K562 (cell line): ENCODE measurements at regions not wholly inside any gene's neighbourhood (a gene's known extent, or its start where the extent isn't known, plus 50 kb on each side); places are given as distances from the start of the nearest gene placed in this dataset.

ENCODE experiments used
- ATAC-seq: fragments of 200-7000 bp; cut with Tn5 transposase; 3 replicates; pipeline ENCODE4 v1.9.1; 2020; ENCODE audit warnings: moderate library complexity
- BruUV-seq: library from RNA; stranded (reverse); fragments of 400-500 nt; replicated peaks from 2 replicates; lab custom pipeline; 2021; lab: Mats Ljungman, UMichigan
- CTCF ChIA-PET: fragments of 300-600 bp; formaldehyde crosslinking; extraction: SDS; loops from one replicate; lab custom pipeline; 2021; ENCODE audit warnings: low intra/inter-chr PET ratio; lab: Yijun Ruan, JAX
- POLR2A ChIA-PET: fragments of 300-600, 350-650 bp; sonication (Branson Sonifier 250); formaldehyde crosslinking; extraction: SDS; loops from one replicate; lab custom pipeline; 2021; ENCODE audit warnings: antibody characterized with exemption, inconsistent platforms; lab: Yijun Ruan, JAX
- DNase-seq, 4 experiments: peaks; one replicate each; pipeline versions ENCODE4 v3.0.0 to v3.0.0-alpha.2; 2011 to 2018; ENCODE audit warnings: low spot score in 3 of 4, mixed read lengths in 3 of 4; ENCODE audit errors: extremely low read depth in 1 of 4
- FAIRE-seq: peaks from 2 replicates; lab custom pipeline; 2011; peaks lifted over from hg19 to GRCh38; lab: Jason Lieb, UNC
- H2AFZ ChIP-seq: 2 replicates; pipeline ENCODE4 v1.6.0; 2011; ENCODE audit warnings: low read depth, low read length, control low read depth, inconsistent platforms
- H3K27ac ChIP-seq: fragments of 200-600 bp; 3 replicates; pipeline ENCODE4 v1.8.0; 2011; ENCODE audit warnings: low read depth, mild to moderate bottlenecking, control low read depth, inconsistent platforms, low read length, moderate library complexity, mixed read lengths; ENCODE audit errors: extremely low read depth
- H3K27me3 ChIP-seq, 2 experiments: fragments of 300-600 bp in 1 of 2; 2 replicates in 1 of 2; 3 replicates in 1 of 2; pipeline versions ENCODE4 v1.6.0 to v1.8.0; 2011; ENCODE audit warnings: inconsistent platforms in 2 of 2, low read length in 2 of 2, mild to moderate bottlenecking in 1 of 2, mixed read lengths in 1 of 2, moderate library complexity in 1 of 2; ENCODE audit not compliant: control insufficient read depth in 2 of 2, insufficient read depth in 2 of 2
- H3K36me3 ChIP-seq: fragments of 300-600 bp; 3 replicates; pipeline ENCODE4 v1.8.0; 2011; ENCODE audit warnings: mild to moderate bottlenecking, low read length, inconsistent platforms; ENCODE audit not compliant: control insufficient read depth, insufficient read depth
- H3K4me1 ChIP-seq, 2 experiments: fragments of 200-600 bp in 1 of 2; replicated peaks in 1 of 2; 2 replicates in 1 of 2; 3 replicates in 1 of 2; pipeline versions ENCODE4 v1.5.1 to v1.8.0; 2011; ENCODE audit warnings: inconsistent platforms in 2 of 2, low read length in 2 of 2, mild to moderate bottlenecking in 1 of 2, mixed read lengths in 1 of 2, moderate library complexity in 1 of 2; ENCODE audit not compliant: control insufficient read depth in 2 of 2, insufficient read depth in 2 of 2
- H3K4me2 ChIP-seq: 2 replicates; pipeline ENCODE4 v1.6.1; 2011; ENCODE audit warnings: low read length, control low read depth, inconsistent platforms, mixed read lengths; ENCODE audit not compliant: insufficient read depth
- H3K4me3 ChIP-seq: fragments of 200-600 bp; sonication (generic), shearing (Covaris generic); 2 replicates; pipeline ENCODE4 v1.5.1; 2016; ENCODE audit warnings: control low read depth, inconsistent platforms
- H3K79me2 ChIP-seq: fragments of 200-600 bp; 3 replicates; pipeline ENCODE4 v1.8.0; 2011; ENCODE audit warnings: low read length, inconsistent platforms; ENCODE audit not compliant: control insufficient read depth, insufficient read depth
- H3K9ac ChIP-seq, 2 experiments: 2 replicates each; pipeline versions ENCODE4 v1.6.0 to v1.6.1; 2011; ENCODE audit warnings: low read depth in 2 of 2, low read length in 2 of 2, control low read depth in 1 of 2, inconsistent platforms in 1 of 2, mild to moderate bottlenecking in 1 of 2, mixed read lengths in 1 of 2; ENCODE audit not compliant: insufficient read depth in 1 of 2
- H3K9me1 ChIP-seq: one replicate; pipeline ENCODE4 v1.6.0; 2011; ENCODE audit warnings: inconsistent platforms, mild to moderate bottlenecking, low read length, moderate library complexity; ENCODE audit not compliant: control insufficient read depth, insufficient read depth
- H3K9me3 ChIP-seq: replicated peaks from 2 replicates; pipeline ENCODE4 v1.5.1; 2011; ENCODE audit warnings: low read depth, low read length, inconsistent platforms; ENCODE audit not compliant: control insufficient read depth, insufficient read depth
- H4K20me1 ChIP-seq: replicated peaks from 2 replicates; pipeline ENCODE4 v1.6.1; 2011; ENCODE audit warnings: low read length, inconsistent platforms, mixed read lengths; ENCODE audit not compliant: control insufficient read depth, insufficient read depth
- CBFB ChIP-seq: sonication (generic); formaldehyde crosslinking; IDR thresholded peaks from 2 replicates; pipeline ENCODE4 v1.4.0; 2020; ENCODE audit warnings: mild to moderate bottlenecking, missing genetic modification reagents
- E2F8 ChIP-seq: fragments of 450-650 bp; IDR thresholded peaks from 2 replicates; pipeline ENCODE4 v1.7.1; 2018; ENCODE audit warnings: mild to moderate bottlenecking, low read depth; ENCODE audit not compliant: partially characterized antibody
- EWSR1 ChIP-seq: fragments of 450-650 bp; IDR thresholded peaks from 2 replicates; pipeline ENCODE4 v1.6.1; 2018; ENCODE audit warnings: borderline replicate concordance, mild to moderate bottlenecking, low read depth, moderate library complexity; ENCODE audit not compliant: partially characterized antibody
- NFE2L1 ChIP-seq: fragments of 450-650 bp; IDR thresholded peaks from 2 replicates; pipeline ENCODE4 v1.6.1; 2016; ENCODE audit warnings: missing genetic modification characterization, low read depth, mild to moderate bottlenecking, missing compliant biosample characterization, moderate library complexity, borderline replicate concordance
- PYGO2 ChIP-seq: fragments of 450-650 bp; IDR thresholded peaks from 2 replicates; pipeline ENCODE4 v1.6.1; 2016; ENCODE audit warnings: mild to moderate bottlenecking, missing genetic modification characterization, moderate library complexity, missing compliant biosample characterization
- SMARCC2 ChIP-seq: fragments of 450-650 bp; IDR thresholded peaks from 2 replicates; pipeline ENCODE4 v1.6.1; 2017; ENCODE audit warnings: antibody characterized with exemption, moderate library complexity, mild to moderate bottlenecking, low read depth
- ZBTB26 ChIP-seq: fragments of 450-650 bp; formaldehyde crosslinking; IDR thresholded peaks from 2 replicates; pipeline ENCODE4 v1.4.0; 2022; ENCODE audit warnings: missing genetic modification characterization
- ZNF197 ChIP-seq: fragments of 200-800 bp; sonication (Bioruptor generic); IDR thresholded peaks from 2 replicates; pipeline ENCODE4 v1.6.1; 2016; ENCODE audit warnings: low read depth, missing genetic modification characterization, missing compliant biosample characterization
- ZNF561 ChIP-seq: fragments of 450-650 bp; formaldehyde crosslinking; conservative IDR thresholded peaks from 2 replicates; pipeline ENCODE4 v1.4.0; 2020; ENCODE audit warnings: mild to moderate bottlenecking, moderate library complexity
- WGBS: fragments of 100-300 bp; shearing (Covaris generic); methylation state at CpG from one replicate; pipeline ENCODE4 v1.1.6; 2016; ENCODE audit warnings: low coverage, mixed read lengths; ENCODE audit not compliant: insufficient coverage; ENCODE audit errors: missing lambda C conversion rate; 5-methylcytosine and 5-hydroxymethylcytosine counted together
- in situ Hi-C: fragments of 300-500 bp; cut with MboI; formaldehyde crosslinking; loops from 4 replicates; pipeline ENCODE4 v1.15.0; 2018; ENCODE audit warnings: inconsistent platforms, mixed read lengths
- intact Hi-C: fragments of 100-400 bp; cut with micrococcal nuclease; formaldehyde crosslinking; loops from 2 replicates; pipeline ENCODE4 v1.14.2; 2022
- TF ChIP-seq, protein P1 (sequence below): sonication (generic); formaldehyde crosslinking; IDR thresholded peaks from 2 replicates; pipeline ENCODE4 v1.8.0; 2022; ENCODE audit warnings: missing genetic modification reagents, mild to moderate bottlenecking, borderline replicate concordance
- TF ChIP-seq, protein P2 (sequence below): fragments of 450-650 bp; formaldehyde crosslinking; conservative IDR thresholded peaks from 2 replicates; pipeline ENCODE4 v1.4.0; 2022; ENCODE audit warnings: mild to moderate bottlenecking, missing genetic modification characterization
- TF ChIP-seq, protein P3 (sequence below), 2 experiments: fragments of 250-450 bp in 1 of 2; fragments of 450-650 bp in 1 of 2; sonication (Bioruptor Pico) in 1 of 2; IDR thresholded peaks; 2 replicates each; pipeline versions ENCODE4 v1.6.1 to v1.8.0; 2016 to 2021; ENCODE audit warnings: mild to moderate bottlenecking in 2 of 2, moderate library complexity in 2 of 2, missing compliant biosample characterization in 1 of 2, missing genetic modification characterization in 1 of 2
- TF ChIP-seq, protein P4 (sequence below): fragments of 200-400 bp; formaldehyde crosslinking; IDR thresholded peaks from 2 replicates; pipeline ENCODE4 v1.6.1; 2017; ENCODE audit warnings: mild to moderate bottlenecking, low read depth, low read length, moderate library complexity

DNA sequence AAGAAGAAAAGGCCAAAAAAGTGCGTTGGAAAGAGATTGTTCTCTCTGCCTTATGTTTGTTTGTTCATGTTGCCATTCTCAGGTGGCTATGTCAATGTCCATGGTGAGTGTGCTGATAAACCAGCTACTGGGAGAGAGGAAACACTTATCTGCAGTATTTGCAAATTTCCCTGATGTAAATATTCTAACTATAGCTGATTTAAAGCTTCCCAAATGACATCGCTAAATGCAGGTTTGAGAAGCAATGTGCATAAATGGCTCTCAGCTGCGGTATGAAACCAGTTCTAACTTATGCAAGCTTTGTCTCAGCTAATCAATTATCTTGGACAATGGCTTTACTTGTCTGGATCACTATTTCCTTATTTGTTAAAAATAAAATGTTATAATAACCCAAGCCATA, 312.5 kb upstream of the ANO3 start:
- CTCF ChIA-PET, result no interaction called here
- no peak overlapping the region for H3K27ac ChIP-seq
- no peak overlapping the region for H3K4me3 ChIP-seq
- no peak overlapping the region for H2AFZ ChIP-seq
- H3K9me3 ChIP-seq, result no peaks in the 10 kb centered on the region
- POLR2A ChIA-PET, result no interaction called here
- H4K20me1 ChIP-seq, result no peaks in the 10 kb centered on the region
- H3K4me1 ChIP-seq, result no peaks in the 10 kb centered on the region
- H3K9ac ChIP-seq, result no peak overlapping the region
- in situ Hi-C loops (no loop called here), intact Hi-C loops (no loop called here)
- H3K9me1 ChIP-seq, result no peaks in the 10 kb centered on the region
- DNase-seq (no peak), FAIRE-seq (no peak), ATAC-seq (no peak)
- H3K79me2 ChIP-seq, result no peaks in the 10 kb centered on the region
- BruUV-seq, result no TSS peak
- H3K4me2 ChIP-seq, result no peak overlapping the region
- WGBS, result 0% methylated on average over 3 of the region's 3 CpGs
- H3K36me3 ChIP-seq, result no peaks in the 10 kb centered on the region
- no peaks in the 10 kb centered on the region for H3K27me3 ChIP-seq
- no peak for TF ChIP-seq EWSR1
- TF ChIP-seq PYGO2 (tag), result no peak
- TF ChIP-seq, protein P1, sequence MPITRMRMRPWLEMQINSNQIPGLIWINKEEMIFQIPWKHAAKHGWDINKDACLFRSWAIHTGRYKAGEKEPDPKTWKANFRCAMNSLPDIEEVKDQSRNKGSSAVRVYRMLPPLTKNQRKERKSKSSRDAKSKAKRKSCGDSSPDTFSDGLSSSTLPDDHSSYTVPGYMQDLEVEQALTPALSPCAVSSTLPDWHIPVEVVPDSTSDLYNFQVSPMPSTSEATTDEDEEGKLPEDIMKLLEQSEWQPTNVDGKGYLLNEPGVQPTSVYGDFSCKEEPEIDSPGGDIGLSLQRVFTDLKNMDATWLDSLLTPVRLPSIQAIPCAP (CRISPR knock-in tag), result no peak
- TF ChIP-seq ZNF561, result no peak
- TF ChIP-seq, protein P2, sequence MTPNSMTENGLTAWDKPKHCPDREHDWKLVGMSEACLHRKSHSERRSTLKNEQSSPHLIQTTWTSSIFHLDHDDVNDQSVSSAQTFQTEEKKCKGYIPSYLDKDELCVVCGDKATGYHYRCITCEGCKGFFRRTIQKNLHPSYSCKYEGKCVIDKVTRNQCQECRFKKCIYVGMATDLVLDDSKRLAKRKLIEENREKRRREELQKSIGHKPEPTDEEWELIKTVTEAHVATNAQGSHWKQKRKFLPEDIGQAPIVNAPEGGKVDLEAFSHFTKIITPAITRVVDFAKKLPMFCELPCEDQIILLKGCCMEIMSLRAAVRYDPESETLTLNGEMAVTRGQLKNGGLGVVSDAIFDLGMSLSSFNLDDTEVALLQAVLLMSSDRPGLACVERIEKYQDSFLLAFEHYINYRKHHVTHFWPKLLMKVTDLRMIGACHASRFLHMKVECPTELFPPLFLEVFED (CRISPR knock-in tag), result no peak
- no peak for TF ChIP-seq NFE2L1
- TF ChIP-seq, protein P3, sequence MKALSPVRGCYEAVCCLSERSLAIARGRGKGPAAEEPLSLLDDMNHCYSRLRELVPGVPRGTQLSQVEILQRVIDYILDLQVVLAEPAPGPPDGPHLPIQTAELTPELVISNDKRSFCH (CRISPR knock-in tag; IDR thresholded peaks at IDR 0.05), result no peak
- TF ChIP-seq, protein P3 (tag; IDR thresholded peaks at IDR 0.05), result no peak
- no peak for TF ChIP-seq SMARCC2
- no peak for TF ChIP-seq ZNF197 (CRISPR knock-in tag)
- TF ChIP-seq, protein P4, sequence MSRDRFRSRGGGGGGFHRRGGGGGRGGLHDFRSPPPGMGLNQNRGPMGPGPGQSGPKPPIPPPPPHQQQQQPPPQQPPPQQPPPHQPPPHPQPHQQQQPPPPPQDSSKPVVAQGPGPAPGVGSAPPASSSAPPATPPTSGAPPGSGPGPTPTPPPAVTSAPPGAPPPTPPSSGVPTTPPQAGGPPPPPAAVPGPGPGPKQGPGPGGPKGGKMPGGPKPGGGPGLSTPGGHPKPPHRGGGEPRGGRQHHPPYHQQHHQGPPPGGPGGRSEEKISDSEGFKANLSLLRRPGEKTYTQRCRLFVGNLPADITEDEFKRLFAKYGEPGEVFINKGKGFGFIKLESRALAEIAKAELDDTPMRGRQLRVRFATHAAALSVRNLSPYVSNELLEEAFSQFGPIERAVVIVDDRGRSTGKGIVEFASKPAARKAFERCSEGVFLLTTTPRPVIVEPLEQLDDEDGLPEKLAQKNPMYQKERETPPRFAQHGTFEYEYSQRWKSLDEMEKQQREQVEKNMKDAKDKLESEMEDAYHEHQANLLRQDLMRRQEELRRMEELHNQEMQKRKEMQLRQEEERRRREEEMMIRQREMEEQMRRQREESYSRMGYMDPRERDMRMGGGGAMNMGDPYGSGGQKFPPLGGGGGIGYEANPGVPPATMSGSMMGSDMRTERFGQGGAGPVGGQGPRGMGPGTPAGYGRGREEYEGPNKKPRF, result no peak
- TF ChIP-seq CBFB (CRISPR knock-in tag), result no peak
- TF ChIP-seq ZBTB26 (CRISPR knock-in tag), result no peak
- no peak for TF ChIP-seq E2F8
